Smooth muscle cell (in vitro differentiated cells): ENCODE measurements at regions not wholly inside any gene's neighbourhood (a gene's known extent, or its start where the extent isn't known, plus 50 kb on each side); places are given as distances from the start of the nearest gene placed in this dataset.

ENCODE experiments used
- DNase-seq: peaks from one replicate; lab custom pipeline; 2025; ENCODE audit not compliant: unreplicated experiment; lab: John Stamatoyannopoulos, UW
- H2AFZ ChIP-seq: fragments of 200-600 bp; sonication (generic); 2 replicates; pipeline ENCODE4 v1.6.0; 2016; ENCODE audit warnings: antibody characterized with exemption, low read depth, mild to moderate bottlenecking
- H3F3A ChIP-seq: fragments of 200-600 bp; sonication (generic); 2 replicates; pipeline ENCODE4 v1.6.0; 2017; ENCODE audit warnings: antibody characterized with exemption, low read depth
- H3K27ac ChIP-seq: fragments of 200-600 bp; sonication (generic); 2 replicates; pipeline ENCODE4 v1.5.1; 2016; ENCODE audit warnings: low read depth, mild to moderate bottlenecking
- H3K27me3 ChIP-seq: fragments of 200-600 bp; sonication (generic); 2 replicates; pipeline ENCODE4 v1.6.1; 2016; ENCODE audit warnings: low read depth, mild to moderate bottlenecking
- H3K36me3 ChIP-seq: fragments of 200-600 bp; sonication (generic); 2 replicates; pipeline ENCODE4 v1.5.1; 2016; ENCODE audit warnings: low read depth
- H3K4me1 ChIP-seq: fragments of 200-600 bp; sonication (generic); 2 replicates; pipeline ENCODE4 v1.5.1; 2016; ENCODE audit warnings: low read depth
- H3K4me2 ChIP-seq: fragments of 200-600 bp; sonication (generic); 2 replicates; pipeline ENCODE4 v1.6.0; 2016; ENCODE audit warnings: mild to moderate bottlenecking
- H3K4me3 ChIP-seq: fragments of 200-600 bp; sonication (generic); 2 replicates; pipeline ENCODE4 v1.5.1; 2016; ENCODE audit warnings: mild to moderate bottlenecking
- H3K79me2 ChIP-seq: fragments of 200-600 bp; sonication (generic); 2 replicates; pipeline ENCODE4 v1.6.0; 2016; ENCODE audit warnings: low read depth, mild to moderate bottlenecking
- H3K9ac ChIP-seq: fragments of 200-600 bp; sonication (generic); 2 replicates; pipeline ENCODE4 v1.6.0; 2016; ENCODE audit warnings: low read depth
- H3K9me3 ChIP-seq: fragments of 200-600 bp; sonication (generic); replicated peaks from 2 replicates; pipeline ENCODE4 v1.5.1; 2016; ENCODE audit warnings: low read depth
- H4K20me1 ChIP-seq: fragments of 200-600 bp; sonication (generic); 2 replicates; pipeline ENCODE4 v1.6.0; 2016; ENCODE audit warnings: low read depth
- WGBS: methylation state at CpG from one replicate; pipeline ENCODE4 v1.1.7; 2016; ENCODE audit warnings: low lambda C conversion rate; 5-methylcytosine and 5-hydroxymethylcytosine counted together
- TF ChIP-seq, protein P1 (sequence below): fragments of 200-600 bp; sonication (generic); IDR thresholded peaks from 2 replicates; pipeline ENCODE4 v1.5.1; 2017; ENCODE audit warnings: borderline replicate concordance, mild to moderate bottlenecking, antibody characterized with exemption; ENCODE audit not compliant: insufficient read depth, poor library complexity, severe bottlenecking

DNA sequence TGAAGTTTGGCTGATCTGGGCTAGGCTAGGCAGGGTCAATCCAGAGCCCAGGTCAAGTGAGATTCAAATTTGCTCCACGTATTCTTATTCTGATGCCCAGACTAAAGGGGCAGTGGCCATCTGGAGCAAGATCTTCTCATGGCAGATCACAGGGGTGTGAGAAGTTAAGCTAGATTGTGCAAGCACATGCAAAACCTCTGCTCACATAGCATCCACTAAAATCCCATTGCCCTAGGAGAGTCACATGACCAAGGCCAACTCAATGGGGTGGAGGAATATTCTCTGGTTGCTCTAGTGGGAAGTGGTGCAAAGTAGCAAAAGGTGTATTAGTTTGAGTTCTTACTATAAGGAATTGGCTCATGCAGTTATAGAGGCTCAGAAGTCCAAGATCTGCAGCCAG is 318.4 kb upstream of the ASIC2 start:
- DNase-seq = no peak
- no peaks in the 10 kb centered on the region for H3F3A ChIP-seq
- H3K36me3 ChIP-seq = no peaks in the 10 kb centered on the region
- H3K9ac ChIP-seq = no peak overlapping the region
- no peaks in the 10 kb centered on the region for H3K4me1 ChIP-seq
- TF ChIP-seq, protein P1, sequence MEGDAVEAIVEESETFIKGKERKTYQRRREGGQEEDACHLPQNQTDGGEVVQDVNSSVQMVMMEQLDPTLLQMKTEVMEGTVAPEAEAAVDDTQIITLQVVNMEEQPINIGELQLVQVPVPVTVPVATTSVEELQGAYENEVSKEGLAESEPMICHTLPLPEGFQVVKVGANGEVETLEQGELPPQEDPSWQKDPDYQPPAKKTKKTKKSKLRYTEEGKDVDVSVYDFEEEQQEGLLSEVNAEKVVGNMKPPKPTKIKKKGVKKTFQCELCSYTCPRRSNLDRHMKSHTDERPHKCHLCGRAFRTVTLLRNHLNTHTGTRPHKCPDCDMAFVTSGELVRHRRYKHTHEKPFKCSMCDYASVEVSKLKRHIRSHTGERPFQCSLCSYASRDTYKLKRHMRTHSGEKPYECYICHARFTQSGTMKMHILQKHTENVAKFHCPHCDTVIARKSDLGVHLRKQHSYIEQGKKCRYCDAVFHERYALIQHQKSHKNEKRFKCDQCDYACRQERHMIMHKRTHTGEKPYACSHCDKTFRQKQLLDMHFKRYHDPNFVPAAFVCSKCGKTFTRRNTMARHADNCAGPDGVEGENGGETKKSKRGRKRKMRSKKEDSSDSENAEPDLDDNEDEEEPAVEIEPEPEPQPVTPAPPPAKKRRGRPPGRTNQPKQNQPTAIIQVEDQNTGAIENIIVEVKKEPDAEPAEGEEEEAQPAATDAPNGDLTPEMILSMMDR = no peak
- H4K20me1 ChIP-seq = no peaks in the 10 kb centered on the region
- 44% methylated on average over 1 of the region's 1 CpG for WGBS
- no peaks in the 10 kb centered on the region for H3K79me2 ChIP-seq
- no peak overlapping the region for H3K4me3 ChIP-seq
- no peak overlapping the region for H3K4me2 ChIP-seq
- no peak overlapping the region for H3K27ac ChIP-seq
- no peak overlapping the region for H2AFZ ChIP-seq
- H3K27me3 ChIP-seq = peaks cover 16% of the 10 kb centered on the region
- H3K9me3 ChIP-seq = no peaks in the 10 kb centered on the region

DNA sequence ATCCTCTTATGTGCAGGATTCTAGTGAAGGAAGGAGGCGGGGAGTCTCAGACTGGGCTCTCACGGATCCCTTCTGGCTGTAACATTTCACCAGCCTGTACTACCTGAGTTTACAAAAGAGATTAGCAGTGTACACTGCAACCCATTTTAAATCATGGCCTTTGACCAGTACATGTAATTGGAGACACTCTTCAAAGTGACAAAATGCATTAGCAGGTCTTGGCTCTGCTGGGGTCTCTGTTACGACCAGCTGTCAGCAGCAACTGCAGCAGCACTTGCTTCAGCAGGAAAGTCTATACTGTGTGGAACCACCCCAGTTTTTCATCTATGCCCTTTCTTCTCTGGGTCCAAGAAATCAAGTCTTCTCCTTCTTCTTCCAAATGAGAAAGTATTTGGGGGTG is 322.8 kb upstream of the ASIC2 start:
- H2AFZ ChIP-seq = no peak overlapping the region
- H3K9ac ChIP-seq = no peak overlapping the region
- TF ChIP-seq, protein P1 = no peak
- 84% methylated on average over 3 of the region's 3 CpGs for WGBS
- no peak overlapping the region for H3K27ac ChIP-seq
- no peaks in the 10 kb centered on the region for H3K36me3 ChIP-seq
- H4K20me1 ChIP-seq = no peaks in the 10 kb centered on the region
- H3K79me2 ChIP-seq = no peaks in the 10 kb centered on the region
- peaks cover 22% of the 10 kb centered on the region for H3K27me3 ChIP-seq
- H3K4me1 ChIP-seq = no peaks in the 10 kb centered on the region
- H3K4me3 ChIP-seq = no peak overlapping the region
- no peak overlapping the region for H3K4me2 ChIP-seq
- no peak for DNase-seq
- no peaks in the 10 kb centered on the region for H3F3A ChIP-seq
- H3K9me3 ChIP-seq = no peaks in the 10 kb centered on the region

DNA sequence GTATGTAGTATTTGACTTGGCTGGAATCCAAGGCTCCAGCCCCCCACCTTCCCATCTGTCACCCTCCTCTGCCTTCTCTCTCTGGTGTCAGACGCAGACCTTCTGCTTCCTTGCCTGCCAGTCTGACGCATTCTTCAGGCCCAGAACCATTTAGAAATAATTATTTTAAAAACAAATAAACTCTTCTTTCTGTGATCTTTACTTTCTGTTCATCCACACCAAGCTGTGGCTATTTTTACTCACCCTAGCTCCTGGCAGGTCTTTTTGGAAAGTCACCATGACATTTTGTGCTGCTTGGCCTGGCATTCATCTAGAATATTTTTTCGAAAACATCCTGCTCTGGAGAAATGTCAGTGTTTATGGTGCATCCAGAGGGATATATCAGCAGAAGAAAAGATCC is 330.7 kb upstream of the ASIC2 start:
- WGBS = 88% methylated on average over 3 of the region's 3 CpGs
- TF ChIP-seq, protein P1 = no peak
- H3K9ac ChIP-seq = no peak overlapping the region

DNA sequence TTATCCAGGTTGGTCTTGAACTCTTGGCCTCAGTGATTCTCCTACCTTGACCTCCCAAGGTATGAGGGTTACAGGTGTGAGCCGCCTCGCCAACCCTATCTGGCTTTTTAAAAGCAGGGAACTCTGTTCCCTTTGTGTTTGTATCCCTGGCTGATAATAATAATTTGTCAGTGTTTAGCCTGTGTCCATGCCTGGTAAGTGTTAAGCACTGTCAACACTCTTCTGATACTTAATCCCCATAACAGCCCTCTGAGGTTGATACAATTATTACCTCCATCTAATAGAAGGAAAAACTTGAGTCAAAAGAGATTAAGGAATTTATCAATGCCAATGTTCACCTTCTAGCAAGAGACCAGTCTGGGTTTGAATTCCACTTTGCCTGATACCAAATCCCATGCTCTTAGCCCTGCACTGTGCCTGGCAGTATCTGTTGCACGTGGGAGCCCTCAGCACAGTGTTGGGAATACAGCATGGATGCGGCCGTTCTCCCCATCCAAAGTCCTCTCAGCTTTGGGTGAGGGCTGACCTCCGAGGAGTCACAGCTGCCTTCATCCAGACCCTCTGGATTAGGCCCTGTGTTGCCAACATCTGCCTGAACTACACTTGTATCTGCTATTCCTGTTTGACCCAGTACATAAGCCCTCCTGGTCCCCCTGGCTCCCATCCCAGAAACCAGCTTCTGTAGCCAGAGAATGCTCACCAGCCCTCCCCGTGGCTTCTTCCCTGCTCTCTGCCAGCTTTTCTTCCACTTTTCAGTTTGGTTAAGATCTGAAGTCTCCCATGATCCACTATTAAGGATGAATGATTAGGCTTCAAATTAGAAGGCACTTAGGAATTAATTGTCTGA is 335.6 kb upstream of the ASIC2 start:
- Histone ChIP-seq H3K27ac (no peak overlapping the region), H3K36me3 (no peaks in the 10 kb centered on the region)
- WGBS = 88% methylated on average over 7 of the region's 7 CpGs

More for the DNA sequence above, 330.7 kb upstream of the ASIC2 start:
- no peak for DNase-seq
- no peaks in the 10 kb centered on the region for H3F3A ChIP-seq
- no peaks in the 10 kb centered on the region for H3K4me1 ChIP-seq
- no peaks in the 10 kb centered on the region for H3K9me3 ChIP-seq
- H3K27ac ChIP-seq = no peak overlapping the region
- no peaks in the 10 kb centered on the region for H3K79me2 ChIP-seq
- H3K27me3 ChIP-seq = peaks cover 17% of the 10 kb centered on the region
- no peaks in the 10 kb centered on the region for H3K36me3 ChIP-seq
- no peak overlapping the region for H2AFZ ChIP-seq
- no peaks in the 10 kb centered on the region for H4K20me1 ChIP-seq
- no peak overlapping the region for H3K4me3 ChIP-seq
- H3K4me2 ChIP-seq = no peak overlapping the region

More for the DNA sequence above, 335.6 kb upstream of the ASIC2 start:
- no peaks in the 10 kb centered on the region for H3K4me1 ChIP-seq
- no peaks in the 10 kb centered on the region for H3F3A ChIP-seq
- no peaks in the 10 kb centered on the region for H4K20me1 ChIP-seq
- no peak overlapping the region for H3K4me3 ChIP-seq
- DNase-seq = no peak
- no peak overlapping the region for H3K4me2 ChIP-seq
- TF ChIP-seq, protein P1 = no peak
- H3K9ac ChIP-seq = no peak overlapping the region
- H2AFZ ChIP-seq = no peak overlapping the region
- no peaks in the 10 kb centered on the region for H3K9me3 ChIP-seq
- H3K27me3 ChIP-seq = peaks cover 5% of the 10 kb centered on the region
- H3K79me2 ChIP-seq = no peaks in the 10 kb centered on the region
